Coronary artery (tissue), 2 donors: ENCODE measurements at regions not wholly inside any gene's neighbourhood (a gene's known extent, or its start where the extent isn't known, plus 50 kb on each side); places are given as distances from the start of the nearest gene placed in this dataset.
"Not testable (repeated sequence)": the region's sequence is repeated elsewhere in the genome, so short reads cannot be mapped to it uniquely, and the experiment has no call there.

Experiments
- DNase-seq: peaks from one replicate; pipeline ENCODE4 v3.0.0-alpha.2; 2017; ENCODE audit warnings: low spot score
- H3K27ac ChIP-seq, 2 donors: fragments of 200-600 bp; sonication (generic); one replicate each; pipeline ENCODE4 v1.5.1; 2016 to 2019
- H3K4me3 ChIP-seq: fragments of 200-600 bp; sonication (generic); 2 replicates; pipeline ENCODE4 v1.5.1; 2016; ENCODE audit warnings: mild to moderate bottlenecking, moderate library complexity
- TF ChIP-seq, protein P1 (sequence below): fragments of 200-600 bp; sonication (generic); IDR thresholded peaks from one replicate; pipeline ENCODE4 v1.5.1; 2019; ENCODE audit warnings: antibody characterized with exemption

DNA sequence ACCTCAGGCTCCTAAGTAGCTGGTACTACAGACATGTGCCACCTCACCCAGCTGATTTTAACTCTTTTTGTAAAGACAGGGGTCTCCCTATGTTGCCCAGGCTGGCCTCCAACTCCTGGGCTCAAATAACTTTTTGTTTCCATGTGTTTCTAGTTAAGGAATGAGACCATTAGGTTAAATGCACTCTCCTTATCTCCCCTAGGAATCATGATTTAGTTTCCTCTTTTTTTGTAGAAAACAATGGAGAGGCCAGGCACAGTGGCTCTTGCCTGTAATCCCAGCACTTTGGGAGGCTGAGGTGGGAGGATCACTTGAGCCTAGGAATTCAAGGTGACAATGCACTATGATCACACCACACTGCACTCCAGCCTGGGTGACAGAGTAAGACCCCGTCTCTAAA lies 198.8 kb upstream of the C2CD4B start:
- DNase-seq, result no peak
- TF ChIP-seq, protein P1, sequence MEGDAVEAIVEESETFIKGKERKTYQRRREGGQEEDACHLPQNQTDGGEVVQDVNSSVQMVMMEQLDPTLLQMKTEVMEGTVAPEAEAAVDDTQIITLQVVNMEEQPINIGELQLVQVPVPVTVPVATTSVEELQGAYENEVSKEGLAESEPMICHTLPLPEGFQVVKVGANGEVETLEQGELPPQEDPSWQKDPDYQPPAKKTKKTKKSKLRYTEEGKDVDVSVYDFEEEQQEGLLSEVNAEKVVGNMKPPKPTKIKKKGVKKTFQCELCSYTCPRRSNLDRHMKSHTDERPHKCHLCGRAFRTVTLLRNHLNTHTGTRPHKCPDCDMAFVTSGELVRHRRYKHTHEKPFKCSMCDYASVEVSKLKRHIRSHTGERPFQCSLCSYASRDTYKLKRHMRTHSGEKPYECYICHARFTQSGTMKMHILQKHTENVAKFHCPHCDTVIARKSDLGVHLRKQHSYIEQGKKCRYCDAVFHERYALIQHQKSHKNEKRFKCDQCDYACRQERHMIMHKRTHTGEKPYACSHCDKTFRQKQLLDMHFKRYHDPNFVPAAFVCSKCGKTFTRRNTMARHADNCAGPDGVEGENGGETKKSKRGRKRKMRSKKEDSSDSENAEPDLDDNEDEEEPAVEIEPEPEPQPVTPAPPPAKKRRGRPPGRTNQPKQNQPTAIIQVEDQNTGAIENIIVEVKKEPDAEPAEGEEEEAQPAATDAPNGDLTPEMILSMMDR, result no peak
- Histone ChIP-seq H3K4me3 (no peak overlapping the region), H3K27ac (no peak overlapping the region)

DNA sequence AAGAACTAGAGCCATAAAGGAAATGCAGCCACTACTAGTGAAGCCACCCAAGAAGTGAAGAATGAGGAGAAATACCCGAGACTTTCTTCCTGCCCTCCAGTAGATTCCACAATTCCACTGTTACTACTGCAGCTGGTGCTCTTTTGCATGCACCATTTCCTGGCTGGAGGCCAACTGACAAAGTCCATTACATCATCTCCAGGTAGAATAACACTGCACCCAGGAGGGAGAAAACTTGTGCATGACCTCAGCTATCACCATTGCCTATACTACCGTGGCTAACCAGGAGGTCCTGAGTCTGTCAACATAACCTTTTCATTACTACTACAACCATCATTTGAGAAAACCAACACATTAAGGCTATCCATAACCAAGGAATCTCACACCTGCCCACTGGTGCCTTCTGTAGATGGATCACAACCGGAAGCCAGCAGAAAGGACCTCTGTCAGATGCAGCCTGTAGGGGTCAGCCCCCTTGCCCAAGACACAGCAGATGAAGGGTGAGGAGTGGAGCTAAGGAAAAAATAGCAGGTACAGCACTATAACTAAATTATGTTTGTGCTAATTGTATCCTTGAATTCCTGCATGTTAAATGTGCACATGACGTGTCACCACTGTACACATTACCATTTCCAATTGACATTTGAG lies 200.8 kb upstream of the C2CD4B start:
- no peak overlapping the region for H3K4me3 ChIP-seq
- TF ChIP-seq, protein P1, result no peak
- no peak for DNase-seq

DNA sequence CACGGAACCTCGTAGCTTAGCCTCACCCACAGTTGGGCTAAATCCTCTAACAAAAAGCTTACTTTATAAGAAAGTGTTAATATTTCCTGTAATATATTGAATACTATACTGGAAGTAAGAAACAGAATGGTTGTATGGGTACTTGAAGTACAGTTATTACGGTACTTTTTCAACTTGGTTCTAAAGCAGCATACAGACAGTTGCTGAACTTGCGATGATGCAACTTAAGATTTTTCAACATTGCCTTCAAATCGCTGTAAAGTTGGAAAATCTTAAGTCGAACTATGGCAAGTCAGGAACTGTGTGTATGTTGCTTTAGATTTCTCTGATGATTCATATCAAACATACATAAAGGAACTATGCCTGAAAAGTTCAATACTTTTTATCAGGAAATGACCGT lies 204.4 kb upstream of the C2CD4B start:
- TF ChIP-seq, protein P1, result no peak
- H3K27ac ChIP-seq, result no peak overlapping the region
- no peak for DNase-seq
- no peak overlapping the region for H3K4me3 ChIP-seq

More for the DNA sequence above, 200.8 kb upstream of the C2CD4B start:
- no peak overlapping the region for H3K27ac ChIP-seq

DNA sequence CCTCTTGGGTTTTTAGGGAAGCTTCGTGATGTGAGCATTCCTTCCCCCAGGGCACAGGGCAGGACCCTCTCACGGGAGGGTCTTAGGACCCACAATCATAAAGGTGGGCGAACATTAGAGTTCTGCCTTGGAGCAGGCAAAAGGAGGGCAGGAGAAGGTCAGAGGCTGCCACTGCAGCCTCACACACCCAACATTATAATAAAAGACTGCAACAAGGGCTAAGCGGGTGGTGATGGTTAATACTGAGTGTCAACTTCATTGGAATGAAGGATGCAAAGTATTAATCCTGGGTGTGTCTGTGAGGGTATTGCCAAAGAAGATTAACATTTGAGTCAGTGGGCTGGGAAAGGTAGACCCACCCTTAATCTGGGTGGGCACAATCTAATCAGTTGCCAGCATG lies 206.6 kb upstream of the C2CD4B start:
- not testable (repeated sequence) for DNase-seq, H3K4me3 ChIP-seq, H3K27ac ChIP-seq

DNA sequence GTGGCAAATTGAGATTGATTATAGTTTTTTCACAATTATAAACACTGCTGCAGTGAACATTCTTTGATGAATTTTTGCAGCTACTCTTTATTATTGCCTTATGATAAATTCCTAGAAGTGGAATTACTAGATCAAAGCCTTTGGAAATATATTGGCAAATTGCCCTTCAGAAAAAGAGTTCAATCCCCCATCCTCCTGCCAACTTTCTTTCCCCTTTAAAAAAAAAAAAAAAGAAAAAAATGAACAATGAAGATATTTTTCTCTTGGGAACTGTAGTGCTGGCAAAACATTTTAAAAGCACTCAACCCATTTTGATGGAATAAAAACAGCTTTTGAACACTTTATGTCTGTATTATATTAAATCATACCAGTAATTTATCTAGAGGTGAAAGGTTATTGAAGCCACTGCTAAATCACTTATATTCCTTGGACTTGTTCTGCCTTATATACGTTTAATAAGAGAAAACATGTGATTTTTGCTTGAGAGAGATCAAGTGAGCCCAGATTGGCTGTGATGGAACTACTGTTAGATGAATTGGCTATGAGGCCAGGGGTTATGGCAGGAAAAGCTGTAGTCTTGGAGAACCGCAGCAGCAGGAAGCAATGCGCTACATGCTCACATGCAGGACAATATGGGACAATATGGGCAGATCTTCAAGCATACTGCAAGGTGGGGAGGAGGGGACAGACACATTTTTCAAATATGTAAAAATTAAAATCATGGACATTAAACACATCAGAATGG lies 212.8 kb upstream of the C2CD4B start:
- H3K4me3 ChIP-seq, result no peak overlapping the region
- H3K27ac ChIP-seq, result no peak overlapping the region
- no peak for DNase-seq
- TF ChIP-seq, protein P1, result no peak

DNA sequence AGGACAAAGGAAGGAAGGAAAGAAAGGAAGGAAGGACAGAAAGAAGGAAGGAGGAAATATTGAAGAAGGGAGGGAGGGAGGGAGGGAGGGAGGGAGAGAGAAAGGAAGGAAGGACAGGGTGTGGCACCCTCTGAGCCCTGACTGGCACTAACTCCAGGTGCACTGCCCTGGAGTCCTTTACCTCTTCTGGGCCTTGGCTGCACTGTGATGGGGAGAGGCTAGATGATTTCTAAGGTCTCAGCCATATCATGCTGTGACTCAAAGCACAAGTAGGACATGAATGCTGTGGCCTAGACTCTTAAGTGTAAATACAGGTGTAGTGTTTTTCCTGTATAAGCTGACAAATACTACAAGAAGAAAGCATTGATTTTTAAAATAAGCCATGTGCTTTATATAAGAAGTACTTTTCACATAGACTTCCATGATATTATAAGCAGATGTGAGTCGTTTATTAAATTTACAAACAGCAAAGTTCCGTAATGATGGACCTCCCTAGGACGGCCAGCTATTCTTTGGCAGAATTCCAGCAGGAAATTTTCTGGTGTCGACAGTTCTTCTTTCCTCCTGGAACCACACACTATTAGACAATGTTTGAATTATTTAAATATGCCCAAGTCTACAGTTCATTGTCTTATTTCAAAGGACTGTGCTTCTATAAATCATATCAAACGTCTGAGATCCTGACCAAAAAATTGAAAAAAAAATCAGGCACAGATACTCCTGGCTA lies 213.8 kb upstream of the C2CD4B start:
- H3K27ac ChIP-seq, result no peak overlapping the region
- H3K4me3 ChIP-seq, result no peak overlapping the region
- TF ChIP-seq, protein P1, result no peak
- no peak for DNase-seq

DNA sequence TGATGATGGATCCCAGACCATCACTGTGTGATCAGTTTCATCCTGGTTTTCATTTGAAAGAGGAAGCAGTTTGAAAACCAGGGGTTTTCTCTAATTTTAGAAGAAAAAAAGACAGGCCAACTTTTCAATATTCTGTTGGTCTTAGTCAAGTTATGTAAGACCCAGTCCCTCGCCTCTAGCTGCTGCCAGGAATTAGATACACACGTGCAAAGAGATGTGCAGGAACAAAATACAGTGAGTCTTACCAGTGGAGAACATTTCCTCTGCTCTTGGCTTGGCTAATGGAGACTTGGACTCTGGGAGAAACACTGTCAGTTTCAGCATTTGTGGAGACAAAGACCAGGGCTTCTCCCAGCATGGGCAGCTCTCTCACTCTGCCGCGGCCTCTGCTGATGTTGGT lies 214.9 kb upstream of the C2CD4B start:
- DNase-seq, result no peak
- no peak overlapping the region for H3K4me3 ChIP-seq
- TF ChIP-seq, protein P1, result no peak
- no peak overlapping the region for H3K27ac ChIP-seq
